Kidney (tissue), 13 donors: ENCODE measurements at regions not wholly inside any gene's neighbourhood (a gene's known extent, or its start where the extent isn't known, plus 50 kb on each side); places are given as distances from the start of the nearest gene placed in this dataset.

Source experiments
- DNase-seq, 5 donors: peaks; one replicate each; pipeline ENCODE4 v3.0.0-alpha.2; 2013 to 2020
- FAIRE-seq: peaks from 2 replicates; lab custom pipeline; 2012; peaks lifted over from hg19 to GRCh38; lab: Jason Lieb, UNC
- H3K27ac ChIP-seq, 2 donors: one replicate each; pipeline ENCODE4 v1.7.0; 2013; ENCODE audit warnings: low read depth in 2 of 2, low read length in 2 of 2, inconsistent platforms in 1 of 2
- H3K27me3 ChIP-seq: one replicate; pipeline ENCODE4 v1.7.1; 2013; ENCODE audit warnings: low read length, inconsistent platforms; ENCODE audit not compliant: control insufficient read depth, insufficient read depth
- H3K36me3 ChIP-seq, 3 donors: one replicate each; pipeline versions ENCODE4 v1.7.0 to v1.7.1; 2013; ENCODE audit warnings: low read length in 3 of 3, control low read depth in 1 of 3, inconsistent platforms in 1 of 3; ENCODE audit not compliant: insufficient read depth in 3 of 3, control insufficient read depth in 2 of 3
- H3K4me1 ChIP-seq, 3 donors: one replicate each; pipeline versions ENCODE4 v1.7.0 to v1.7.1; 2013; ENCODE audit warnings: low read length in 3 of 3, inconsistent platforms in 1 of 3, low read depth in 1 of 3; ENCODE audit not compliant: control insufficient read depth in 2 of 3, insufficient read depth in 2 of 3
- H3K4me3 ChIP-seq, 3 donors: one replicate each; pipeline versions ENCODE4 v1.7.0 to v1.8.1; 2013; ENCODE audit warnings: low read length in 3 of 3, control low read depth in 1 of 3, inconsistent platforms in 1 of 3
- H3K9ac ChIP-seq, 3 donors: one replicate each; pipeline versions ENCODE4 v1.7.0 to v1.7.1; 2013; ENCODE audit warnings: low read length in 3 of 3, control low read depth in 1 of 3, inconsistent platforms in 1 of 3
- H3K9me3 ChIP-seq, 3 donors: one replicate each; pipeline versions ENCODE4 v1.7.0 to v1.7.1; 2013; ENCODE audit warnings: low read length in 3 of 3, control low read depth in 1 of 3, inconsistent platforms in 1 of 3; ENCODE audit not compliant: control insufficient read depth in 2 of 3, insufficient read depth in 1 of 3
- intact Hi-C: fragments of 100-400 bp; cut with DNase I; formaldehyde crosslinking; loops from one replicate; pipeline ENCODE4 v1.11.1; 2022
- TF ChIP-seq, protein P1 (sequence below): IDR thresholded peaks from 3 replicates; pipeline ENCODE4 v1.5.1; 2012; ENCODE audit warnings: mild to moderate bottlenecking, moderate library complexity, borderline replicate concordance; ENCODE audit not compliant: insufficient read depth; ENCODE audit errors: extremely low read depth
- donor health status: control.
- donor health status: control.
- donor health status: control.
- donor health status: control.
- donor health status: control.
- donor health status: DM: yes; HTN: yes; CAD: no.
- donor health status: Normal renal cell carcinoma (clear cell type).

DNA sequence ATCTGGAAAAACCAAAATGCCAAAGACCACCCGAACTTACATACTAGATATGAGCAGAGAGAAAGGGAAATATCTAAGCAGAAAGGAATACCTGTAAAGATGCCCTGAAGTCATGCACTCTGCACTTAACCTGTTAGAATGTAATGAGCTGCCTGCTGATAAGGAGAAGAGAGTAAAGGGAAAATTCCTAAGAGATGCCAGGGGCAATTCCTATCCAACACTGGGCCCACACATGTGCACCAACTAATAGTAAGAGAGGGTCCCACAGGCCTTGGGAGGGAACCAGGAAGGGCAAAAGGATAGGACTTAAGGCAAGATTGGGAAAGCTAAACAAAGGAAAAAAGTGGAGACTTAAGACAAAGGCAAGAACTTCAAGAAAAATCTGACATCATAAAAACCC lies 189.5 kb downstream of the NSUN3 start:
- H3K9ac ChIP-seq = no peak overlapping the region
- no peak overlapping the region for H3K4me3 ChIP-seq
- H3K27ac ChIP-seq = no peak overlapping the region
- intact Hi-C loops = no loop called here
- H3K36me3 ChIP-seq = no peaks in the 10 kb centered on the region
- H3K27me3 ChIP-seq = no peaks in the 10 kb centered on the region
- no peak for FAIRE-seq
- no peaks in the 10 kb centered on the region for H3K4me1 ChIP-seq
- TF ChIP-seq, protein P1, sequence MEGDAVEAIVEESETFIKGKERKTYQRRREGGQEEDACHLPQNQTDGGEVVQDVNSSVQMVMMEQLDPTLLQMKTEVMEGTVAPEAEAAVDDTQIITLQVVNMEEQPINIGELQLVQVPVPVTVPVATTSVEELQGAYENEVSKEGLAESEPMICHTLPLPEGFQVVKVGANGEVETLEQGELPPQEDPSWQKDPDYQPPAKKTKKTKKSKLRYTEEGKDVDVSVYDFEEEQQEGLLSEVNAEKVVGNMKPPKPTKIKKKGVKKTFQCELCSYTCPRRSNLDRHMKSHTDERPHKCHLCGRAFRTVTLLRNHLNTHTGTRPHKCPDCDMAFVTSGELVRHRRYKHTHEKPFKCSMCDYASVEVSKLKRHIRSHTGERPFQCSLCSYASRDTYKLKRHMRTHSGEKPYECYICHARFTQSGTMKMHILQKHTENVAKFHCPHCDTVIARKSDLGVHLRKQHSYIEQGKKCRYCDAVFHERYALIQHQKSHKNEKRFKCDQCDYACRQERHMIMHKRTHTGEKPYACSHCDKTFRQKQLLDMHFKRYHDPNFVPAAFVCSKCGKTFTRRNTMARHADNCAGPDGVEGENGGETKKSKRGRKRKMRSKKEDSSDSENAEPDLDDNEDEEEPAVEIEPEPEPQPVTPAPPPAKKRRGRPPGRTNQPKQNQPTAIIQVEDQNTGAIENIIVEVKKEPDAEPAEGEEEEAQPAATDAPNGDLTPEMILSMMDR = no peak
- DNase-seq = no peak
- no peaks in the 10 kb centered on the region for H3K9me3 ChIP-seq

DNA sequence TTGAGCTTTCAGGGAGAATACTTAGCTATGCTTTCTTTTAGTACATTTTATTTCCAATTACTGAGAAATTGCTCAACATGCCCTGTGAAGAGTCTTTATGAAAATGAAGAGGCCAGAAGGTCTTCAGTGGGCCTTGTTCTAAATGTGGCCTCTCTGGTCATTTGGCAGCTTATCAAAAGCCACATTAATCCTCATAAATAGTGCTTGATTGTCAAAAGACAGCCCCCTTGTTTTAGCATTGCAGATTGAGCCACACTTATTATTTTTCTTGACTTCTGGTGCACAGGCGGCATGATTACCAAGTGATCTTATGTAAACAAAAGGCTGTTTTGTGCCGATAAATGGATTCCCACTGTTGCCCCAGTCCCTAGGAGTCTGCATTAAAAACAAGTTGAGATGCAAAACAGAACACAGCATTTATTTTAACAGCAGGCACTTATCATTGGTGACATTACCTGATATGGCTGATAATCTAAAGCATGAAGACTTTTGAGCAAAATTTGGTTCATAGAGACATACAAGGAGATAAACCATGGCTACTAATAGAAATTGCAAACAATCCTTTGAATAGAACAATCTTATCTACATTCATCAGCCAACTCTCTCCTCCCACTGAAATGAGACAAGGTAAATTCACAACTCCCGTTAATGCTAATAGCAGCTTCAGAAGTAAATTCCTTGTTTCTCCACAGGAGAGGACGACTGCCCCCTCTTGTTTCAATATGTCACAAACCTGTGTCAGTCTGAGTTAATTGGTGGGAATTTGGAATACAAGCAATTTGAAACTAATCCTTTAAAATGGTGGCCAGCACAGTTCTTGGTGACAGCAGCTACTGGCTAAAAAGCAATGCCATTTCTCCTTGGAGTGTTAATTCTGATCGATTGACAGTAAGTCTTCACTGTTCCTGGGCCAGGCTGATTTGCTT lies 194.3 kb downstream of the NSUN3 start:
- Histone ChIP-seq H3K9ac (no peak overlapping the region), H3K4me1 (no peaks in the 10 kb centered on the region), H3K27ac (no peak overlapping the region), H3K4me3 (no peak overlapping the region), H3K9me3 (no peaks in the 10 kb centered on the region), H3K27me3 (no peaks in the 10 kb centered on the region), H3K36me3 (no peaks in the 10 kb centered on the region)
- FAIRE-seq (no peak), DNase-seq (no peak)
- TF ChIP-seq, protein P1 = no peak
- intact Hi-C loops = no loop called here

DNA sequence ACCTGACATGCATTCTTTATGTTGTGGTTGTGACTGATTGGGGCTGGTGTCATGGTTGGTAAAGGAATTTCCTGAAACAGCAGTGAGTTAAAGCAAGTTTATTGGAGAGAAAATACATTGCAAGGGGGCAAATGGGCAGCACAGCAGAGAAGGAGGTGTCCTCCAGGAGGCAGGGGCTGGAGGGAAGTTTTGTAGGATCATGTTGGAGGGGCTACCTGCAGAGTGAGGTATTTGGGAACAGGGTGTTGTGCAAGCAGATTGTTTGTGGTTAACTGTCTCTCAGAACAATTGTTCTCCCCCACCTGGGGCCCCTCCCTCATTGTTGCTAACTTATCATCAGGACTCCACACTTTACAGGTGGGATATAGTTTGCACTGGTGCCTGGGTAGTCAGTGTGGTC lies 196.0 kb downstream of the NSUN3 start:
- Histone ChIP-seq H3K27ac (no peak overlapping the region), H3K36me3 (no peaks in the 10 kb centered on the region), H3K27me3 (no peaks in the 10 kb centered on the region), H3K4me3 (no peak overlapping the region), H3K9ac (no peak overlapping the region), H3K4me1 (no peaks in the 10 kb centered on the region), H3K9me3 (no peaks in the 10 kb centered on the region)
- TF ChIP-seq, protein P1 = no peak
- FAIRE-seq = no peak
- DNase-seq = no peak
- intact Hi-C loops = no loop called here

DNA sequence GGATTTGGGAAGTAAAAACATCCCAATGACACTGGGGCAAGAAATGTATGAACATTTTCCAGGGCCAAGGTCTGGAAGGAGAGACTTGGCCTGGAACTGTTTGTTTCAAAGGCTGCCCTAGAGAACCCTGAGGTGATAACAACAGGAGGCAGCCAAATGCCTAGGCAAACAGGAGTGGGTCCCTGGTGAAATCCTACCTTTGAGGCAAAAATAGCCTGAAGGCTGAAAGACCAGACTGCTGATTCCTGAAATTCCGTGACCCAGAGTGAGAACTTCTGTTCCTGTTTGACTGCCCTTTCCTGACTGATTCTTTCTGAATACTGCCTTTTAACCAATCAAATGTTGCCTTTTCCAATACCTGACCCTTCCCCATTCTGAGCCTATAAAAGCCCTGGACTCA lies 196.4 kb downstream of the NSUN3 start:
- Histone ChIP-seq H3K27ac (no peak overlapping the region), H3K9ac (no peak overlapping the region), H3K4me1 (no peaks in the 10 kb centered on the region), H3K9me3 (no peaks in the 10 kb centered on the region), H3K36me3 (no peaks in the 10 kb centered on the region), H3K4me3 (no peak overlapping the region), H3K27me3 (no peaks in the 10 kb centered on the region)
- TF ChIP-seq, protein P1 = no peak
- FAIRE-seq (no peak), DNase-seq (no peak)
- intact Hi-C loops = no loop called here
